ENCODE measurements at regions not wholly inside any gene's neighbourhood (a gene's known extent, or its start where the extent isn't known, plus 50 kb on each side); places are given as distances from the start of the nearest gene placed in this dataset.
"Not testable (repeated sequence)": the region's sequence is repeated elsewhere in the genome, so short reads cannot be mapped to it uniquely, and the experiment has no call there.

DNA sequence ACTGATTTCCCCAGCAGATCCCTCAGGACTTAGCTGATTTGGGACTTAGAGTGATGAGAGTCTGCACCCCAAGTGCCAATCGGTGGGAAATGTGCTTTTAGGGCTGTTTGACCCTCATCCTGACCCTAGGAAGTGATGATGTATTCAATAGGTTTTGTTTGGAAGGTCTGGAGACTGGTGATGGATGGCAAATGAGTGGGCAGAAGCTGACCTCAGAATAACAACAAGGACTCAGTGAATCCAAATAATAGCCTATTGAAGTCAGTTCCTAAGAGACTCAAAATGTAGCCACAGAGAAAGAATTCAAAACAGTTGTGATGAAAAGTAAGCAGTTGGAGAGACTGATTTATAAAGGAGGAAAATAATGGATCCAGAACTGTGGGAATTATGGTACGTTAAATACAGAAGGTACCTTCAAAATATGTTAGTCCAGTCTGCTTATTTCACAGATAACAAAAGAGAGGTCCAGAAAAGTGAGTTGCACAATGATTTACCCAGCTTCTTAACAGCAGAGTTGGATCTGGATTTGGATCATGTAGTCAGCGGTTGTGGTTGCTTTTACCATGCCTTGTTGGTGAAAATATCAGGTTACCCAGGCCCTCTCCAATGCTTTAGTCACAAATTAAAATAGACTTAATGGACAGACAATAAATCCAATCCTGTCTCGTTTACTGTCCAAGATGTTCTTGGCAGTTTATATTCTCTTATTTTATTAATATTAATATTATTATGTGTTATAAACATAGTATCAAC, 123.0 kb upstream of the PTBP2 start:
- no peaks in the 10 kb centered on the region for H3K36me3 ChIP-seq (ENCODE audit: control insufficient read depth in 2 of 2, extremely low read depth in 1 of 2, insufficient read depth in 2 of 2, low read length in 2 of 2)
- no peaks in the 10 kb centered on the region for H4K20me1 ChIP-seq (ENCODE audit: control insufficient read depth, extremely low read depth, insufficient read depth, low read length)
- H3K9me3 ChIP-seq (ENCODE audit: control insufficient read depth, low read depth, low read length): no peaks in the 10 kb centered on the region
- H2AFZ ChIP-seq (ENCODE audit: control insufficient read depth, low read length): no peak overlapping the region
- FAIRE-seq (no peak), DNase-seq (ENCODE audit: low read depth, low spot score) (no peak)
- no peak overlapping the region for H3K9ac ChIP-seq (ENCODE audit: control insufficient read depth, extremely low read depth, insufficient read depth, low read length)
- H3K4me3 ChIP-seq (ENCODE audit: control insufficient read depth in 2 of 3, extremely low read depth in 1 of 3, insufficient read depth in 2 of 3, low read depth in 1 of 3, low read length in 3 of 3): no peak overlapping the region
- H3K9me1 ChIP-seq (ENCODE audit: control insufficient read depth, extremely low read depth, insufficient read depth, low read length): no peaks in the 10 kb centered on the region
- H3K79me2 ChIP-seq (ENCODE audit: control insufficient read depth, insufficient read depth, low read length): no peaks in the 10 kb centered on the region
- no peak for TF ChIP-seq EZH2 (IDR thresholded peaks at IDR 0.05; ENCODE audit: low read length)
- TF ChIP-seq, protein P1, sequence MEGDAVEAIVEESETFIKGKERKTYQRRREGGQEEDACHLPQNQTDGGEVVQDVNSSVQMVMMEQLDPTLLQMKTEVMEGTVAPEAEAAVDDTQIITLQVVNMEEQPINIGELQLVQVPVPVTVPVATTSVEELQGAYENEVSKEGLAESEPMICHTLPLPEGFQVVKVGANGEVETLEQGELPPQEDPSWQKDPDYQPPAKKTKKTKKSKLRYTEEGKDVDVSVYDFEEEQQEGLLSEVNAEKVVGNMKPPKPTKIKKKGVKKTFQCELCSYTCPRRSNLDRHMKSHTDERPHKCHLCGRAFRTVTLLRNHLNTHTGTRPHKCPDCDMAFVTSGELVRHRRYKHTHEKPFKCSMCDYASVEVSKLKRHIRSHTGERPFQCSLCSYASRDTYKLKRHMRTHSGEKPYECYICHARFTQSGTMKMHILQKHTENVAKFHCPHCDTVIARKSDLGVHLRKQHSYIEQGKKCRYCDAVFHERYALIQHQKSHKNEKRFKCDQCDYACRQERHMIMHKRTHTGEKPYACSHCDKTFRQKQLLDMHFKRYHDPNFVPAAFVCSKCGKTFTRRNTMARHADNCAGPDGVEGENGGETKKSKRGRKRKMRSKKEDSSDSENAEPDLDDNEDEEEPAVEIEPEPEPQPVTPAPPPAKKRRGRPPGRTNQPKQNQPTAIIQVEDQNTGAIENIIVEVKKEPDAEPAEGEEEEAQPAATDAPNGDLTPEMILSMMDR (optimal IDR thresholded peaks at IDR 0.05 in 1 of 3, IDR thresholded peaks at IDR 0.05 in 1 of 3, conservative IDR thresholded peaks at IDR 0.05 in 1 of 3; ENCODE audit: extremely low read depth in 1 of 3, insufficient read depth in 2 of 3, low read length in 3 of 3): no peak
- dilution Hi-C loops (cut with MboI; ENCODE audit: extremely low pct_ligation_motif_present, low sequenced_read_pairs): no loop called here
- no peak overlapping the region for H3K4me2 ChIP-seq (ENCODE audit: control insufficient read depth, extremely low read depth, insufficient read depth, low read depth, low read length)
- H3K27me3 ChIP-seq (ENCODE audit: control insufficient read depth, extremely low read depth, insufficient read depth, low read length): no peaks in the 10 kb centered on the region
- H3K27ac ChIP-seq (ENCODE audit: control insufficient read depth, insufficient read depth, low read length): no peak overlapping the region
- H3K4me1 ChIP-seq (ENCODE audit: control insufficient read depth, extremely low read depth, insufficient read depth, low read length): no peaks in the 10 kb centered on the region

DNA sequence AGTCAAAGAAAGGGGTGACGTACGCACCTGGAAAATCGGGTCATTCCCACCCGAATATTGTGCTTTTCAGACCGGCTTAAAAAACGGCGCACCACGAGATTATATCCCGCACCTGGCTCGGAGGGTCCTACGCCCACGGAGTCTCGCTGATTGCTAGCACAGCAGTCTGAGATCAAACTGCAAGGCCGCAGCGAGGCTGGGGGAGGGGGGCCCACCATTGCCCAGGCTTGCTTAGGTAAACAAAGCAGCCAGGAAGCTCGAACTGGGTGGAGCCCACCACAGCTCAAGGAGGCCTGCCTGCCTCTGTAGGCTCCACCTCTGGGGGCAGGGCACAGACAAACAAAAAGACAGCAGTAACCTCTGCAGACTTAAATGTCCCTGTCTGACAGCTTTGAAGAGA, 117.0 kb upstream of the PTBP2 start:
- FAIRE-seq; H3K9me1 ChIP-seq (ENCODE audit: control insufficient read depth, extremely low read depth, insufficient read depth, low read length); H3K4me2 ChIP-seq (ENCODE audit: control insufficient read depth, extremely low read depth, insufficient read depth, low read depth, low read length); H3K4me1 ChIP-seq (ENCODE audit: control insufficient read depth, extremely low read depth, insufficient read depth, low read length); H3K9me3 ChIP-seq (ENCODE audit: control insufficient read depth, low read depth, low read length); H3K36me3 ChIP-seq (ENCODE audit: control insufficient read depth in 2 of 2, extremely low read depth in 1 of 2, insufficient read depth in 2 of 2, low read length in 2 of 2); dilution Hi-C loops (cut with MboI; ENCODE audit: extremely low pct_ligation_motif_present, low sequenced_read_pairs); H3K79me2 ChIP-seq (ENCODE audit: control insufficient read depth, insufficient read depth, low read length); H3K9ac ChIP-seq (ENCODE audit: control insufficient read depth, extremely low read depth, insufficient read depth, low read length); H2AFZ ChIP-seq (ENCODE audit: control insufficient read depth, low read length); H3K27me3 ChIP-seq (ENCODE audit: control insufficient read depth, extremely low read depth, insufficient read depth, low read length); H3K27ac ChIP-seq (ENCODE audit: control insufficient read depth, insufficient read depth, low read length); H4K20me1 ChIP-seq (ENCODE audit: control insufficient read depth, extremely low read depth, insufficient read depth, low read length); H3K4me3 ChIP-seq (ENCODE audit: control insufficient read depth in 2 of 3, extremely low read depth in 1 of 3, insufficient read depth in 2 of 3, low read depth in 1 of 3, low read length in 3 of 3); DNase-seq (ENCODE audit: low read depth, low spot score): not testable (repeated sequence)

DNA sequence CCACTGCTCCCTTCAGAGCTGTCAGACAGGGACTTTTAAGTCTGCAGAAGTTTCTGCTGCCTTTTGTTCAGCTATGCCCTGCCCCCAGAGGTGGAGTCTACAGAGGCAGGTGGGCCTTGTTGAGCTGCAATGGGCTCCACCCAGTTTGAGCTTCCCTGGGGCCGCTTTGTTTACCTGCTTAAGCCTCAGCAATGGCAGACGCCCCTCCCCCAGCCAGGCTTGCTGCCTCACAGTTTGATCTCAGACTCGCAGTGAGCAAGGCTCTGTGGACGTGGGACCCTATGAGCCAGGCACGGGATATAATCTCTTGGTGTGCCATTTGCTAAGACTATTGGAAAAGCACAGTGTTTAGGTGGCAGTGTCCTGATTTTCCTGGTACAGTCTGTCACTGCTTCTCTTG, 104.2 kb upstream of the PTBP2 start:
- DNase-seq (ENCODE audit: low read depth, low spot score); FAIRE-seq: not testable (repeated sequence)

More for the DNA sequence above, 104.2 kb upstream of the PTBP2 start:
- H3K27ac ChIP-seq (ENCODE audit: control insufficient read depth, insufficient read depth, low read length); H3K4me1 ChIP-seq (ENCODE audit: control insufficient read depth, extremely low read depth, insufficient read depth, low read length); H3K9me1 ChIP-seq (ENCODE audit: control insufficient read depth, extremely low read depth, insufficient read depth, low read length); H3K36me3 ChIP-seq (ENCODE audit: control insufficient read depth in 2 of 2, extremely low read depth in 1 of 2, insufficient read depth in 2 of 2, low read length in 2 of 2); H3K27me3 ChIP-seq (ENCODE audit: control insufficient read depth, extremely low read depth, insufficient read depth, low read length); H3K4me2 ChIP-seq (ENCODE audit: control insufficient read depth, extremely low read depth, insufficient read depth, low read depth, low read length); H2AFZ ChIP-seq (ENCODE audit: control insufficient read depth, low read length); H3K4me3 ChIP-seq (ENCODE audit: control insufficient read depth in 2 of 3, extremely low read depth in 1 of 3, insufficient read depth in 2 of 3, low read depth in 1 of 3, low read length in 3 of 3); H4K20me1 ChIP-seq (ENCODE audit: control insufficient read depth, extremely low read depth, insufficient read depth, low read length); dilution Hi-C loops (cut with MboI; ENCODE audit: extremely low pct_ligation_motif_present, low sequenced_read_pairs); H3K9ac ChIP-seq (ENCODE audit: control insufficient read depth, extremely low read depth, insufficient read depth, low read length); H3K79me2 ChIP-seq (ENCODE audit: control insufficient read depth, insufficient read depth, low read length); H3K9me3 ChIP-seq (ENCODE audit: control insufficient read depth, low read depth, low read length): not testable (repeated sequence)

Measured in keratinocyte (primary cell).